WTC11 (cell line): ENCODE measurements at regions not wholly inside any gene's neighbourhood (a gene's known extent, or its start where the extent isn't known, plus 50 kb on each side); places are given as distances from the start of the nearest gene placed in this dataset.

ENCODE experiments used
- ATAC-seq: fragments of 200-7000 bp; cut with Tn5 transposase; 2 replicates; pipeline ENCODE4 v1.10.0; 2021; ENCODE audit warnings: mild to moderate bottlenecking, moderate library complexity
- CTCF ChIA-PET: fragments of 300-600 bp; sonication (Branson Sonifier 250); formaldehyde crosslinking; loops from one replicate; lab custom pipeline; 2021; ENCODE audit warnings: antibody characterized with exemption; lab: Charles Lee
- POLR2A ChIA-PET: fragments of 350-600 bp; sonication (Branson Sonifier 250); formaldehyde crosslinking; loops from one replicate; lab custom pipeline; 2021; ENCODE audit warnings: antibody characterized with exemption; lab: Charles Lee
- DNase-seq: peaks from one replicate; pipeline ENCODE4 v3.0.0; 2021; ENCODE audit warnings: low spot score
- H3K27ac Mint-ChIP-seq: 2 replicates; pipeline ENCODE4 v1.8.0; 2021; ENCODE audit warnings: mixed read lengths
- H3K27me3 Mint-ChIP-seq: 2 replicates; pipeline ENCODE4 v1.8.0; 2021; ENCODE audit warnings: low read depth, mild to moderate bottlenecking, moderate library complexity, mixed read lengths
- H3K36me3 Mint-ChIP-seq: 2 replicates; pipeline ENCODE4 v1.8.0; 2021; ENCODE audit warnings: mixed read lengths
- H3K4me1 Mint-ChIP-seq: 2 replicates; pipeline ENCODE4 v1.8.0; 2022; ENCODE audit warnings: mixed read lengths
- H3K4me3 Mint-ChIP-seq: 2 replicates; pipeline ENCODE4 v1.8.0; 2021; ENCODE audit warnings: mild to moderate bottlenecking, moderate library complexity, mixed read lengths
- H3K9me3 Mint-ChIP-seq: 2 replicates; pipeline ENCODE4 v1.8.0; 2021; ENCODE audit warnings: mixed read lengths
- CREM ChIP-seq: sonication (generic); formaldehyde crosslinking; IDR thresholded peaks from 2 replicates; pipeline ENCODE4 v1.8.1; 2022; ENCODE audit warnings: mild to moderate bottlenecking, missing genetic modification reagents, moderate library complexity
- GRHL2 ChIP-seq: fragments of 250-450 bp; sonication (Bioruptor Pico); IDR thresholded peaks from 2 replicates; pipeline ENCODE4 v1.8.0; 2022; ENCODE audit warnings: mild to moderate bottlenecking, moderate library complexity; ENCODE audit not compliant: insufficient replicate concordance, severe bottlenecking
- NFATC4 ChIP-seq: fragments of 250-450 bp; sonication (Bioruptor Pico); IDR thresholded peaks from 2 replicates; pipeline ENCODE4 v1.9.0; 2021; ENCODE audit warnings: mild to moderate bottlenecking
- RELA ChIP-seq: sonication (generic); formaldehyde crosslinking; IDR thresholded peaks from 2 replicates; pipeline ENCODE4 v1.8.1; 2022; ENCODE audit warnings: missing genetic modification reagents, mild to moderate bottlenecking, borderline replicate concordance
- TCF7 ChIP-seq: sonication (generic); formaldehyde crosslinking; IDR thresholded peaks from 2 replicates; pipeline ENCODE4 v1.8.0; 2022; ENCODE audit warnings: mild to moderate bottlenecking, low read depth, missing genetic modification reagents, moderate library complexity
- ZNF138 ChIP-seq: sonication (generic); formaldehyde crosslinking; conservative IDR thresholded peaks from 2 replicates; pipeline ENCODE4 v1.8.1; 2022; ENCODE audit warnings: mild to moderate bottlenecking, moderate library complexity, missing genetic modification reagents
- ZNF263 ChIP-seq: sonication (generic); formaldehyde crosslinking; IDR thresholded peaks from 2 replicates; pipeline ENCODE4 v1.8.1; 2022; ENCODE audit warnings: low read depth, mild to moderate bottlenecking, moderate library complexity, missing genetic modification reagents
- TF ChIP-seq, protein P1 (sequence below): fragments of 250-450 bp; sonication (Bioruptor Pico); IDR thresholded peaks from 2 replicates; pipeline ENCODE4 v2.1.2; 2022; ENCODE audit warnings: mild to moderate bottlenecking, moderate library complexity
- TF ChIP-seq, protein P2 (sequence below): sonication (generic); formaldehyde crosslinking; IDR thresholded peaks from 2 replicates; pipeline ENCODE4 v1.8.0; 2023; ENCODE audit warnings: mild to moderate bottlenecking, missing genetic modification reagents
- TF ChIP-seq, protein P3 (sequence below): sonication (generic); formaldehyde crosslinking; IDR thresholded peaks from 2 replicates; pipeline ENCODE4 v1.8.0; 2022; ENCODE audit warnings: missing genetic modification reagents
- TF ChIP-seq, protein P4 (sequence below): sonication (generic); formaldehyde crosslinking; conservative IDR thresholded peaks from 2 replicates; pipeline ENCODE4 v1.8.1; 2023; ENCODE audit warnings: mild to moderate bottlenecking, low read depth, missing genetic modification reagents, moderate library complexity
- TF ChIP-seq, protein P5 (sequence below): fragments of 200-600 bp; IDR thresholded peaks from 2 replicates; pipeline ENCODE4 v1.8.0; 2022; ENCODE audit warnings: antibody characterized with exemption
- TF ChIP-seq, protein P6 (sequence below): sonication (generic); formaldehyde crosslinking; IDR thresholded peaks from 2 replicates; pipeline ENCODE4 v1.8.1; 2023; ENCODE audit warnings: mild to moderate bottlenecking, missing genetic modification reagents, borderline replicate concordance

DNA sequence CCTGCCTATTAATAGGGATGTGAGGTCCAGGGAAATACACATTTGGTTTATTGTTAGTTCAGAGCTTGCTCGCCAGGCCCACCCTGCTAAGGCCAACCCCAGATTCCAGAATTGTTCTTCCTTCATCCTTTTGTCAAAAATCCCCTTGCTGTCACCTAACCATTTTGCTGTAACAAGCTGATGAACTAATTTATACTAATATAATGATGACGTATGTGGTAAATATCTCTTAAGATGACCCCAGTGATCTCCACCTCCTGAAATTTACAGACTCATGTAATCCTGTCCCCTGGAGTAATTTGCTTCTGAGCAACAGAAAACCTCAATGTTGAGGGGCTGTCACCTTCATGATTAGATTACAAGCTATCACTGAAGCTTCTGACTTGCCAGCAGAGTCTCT is 236.3 kb upstream of the N4BP1 start (continued):
- TF ChIP-seq, protein P1, sequence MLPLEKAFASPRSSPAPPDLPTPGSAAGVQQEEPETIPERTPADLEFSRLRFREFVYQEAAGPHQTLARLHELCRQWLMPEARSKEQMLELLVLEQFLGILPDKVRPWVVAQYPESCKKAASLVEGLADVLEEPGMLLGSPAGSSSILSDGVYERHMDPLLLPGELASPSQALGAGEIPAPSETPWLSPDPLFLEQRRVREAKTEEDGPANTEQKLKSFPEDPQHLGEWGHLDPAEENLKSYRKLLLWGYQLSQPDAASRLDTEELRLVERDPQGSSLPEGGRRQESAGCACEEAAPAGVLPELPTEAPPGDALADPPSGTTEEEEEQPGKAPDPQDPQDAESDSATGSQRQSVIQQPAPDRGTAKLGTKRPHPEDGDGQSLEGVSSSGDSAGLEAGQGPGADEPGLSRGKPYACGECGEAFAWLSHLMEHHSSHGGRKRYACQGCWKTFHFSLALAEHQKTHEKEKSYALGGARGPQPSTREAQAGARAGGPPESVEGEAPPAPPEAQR (CRISPR knock-in tag): no peak

DNA sequence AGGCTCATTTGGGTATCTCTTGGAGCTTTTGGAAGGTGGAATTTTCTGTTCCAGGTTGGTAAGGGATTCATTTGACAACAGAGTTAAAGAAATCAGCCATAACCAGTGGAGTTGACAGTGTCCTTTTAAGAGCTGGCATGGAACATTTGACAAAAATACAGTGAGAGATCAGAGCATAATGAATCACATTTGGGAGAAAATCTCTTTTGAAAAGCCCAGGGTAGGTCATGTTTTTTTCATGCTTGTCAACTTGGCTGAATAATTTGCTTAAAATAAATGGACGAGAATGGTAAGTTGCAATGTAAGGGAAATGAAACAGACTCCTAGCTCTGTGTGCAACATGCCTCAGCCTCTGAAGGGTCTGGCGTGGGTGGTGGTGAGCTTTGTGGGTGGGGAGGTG is 235.3 kb upstream of the N4BP1 start:
- CTCF ChIA-PET: interaction anchor here (1.6 to 2.7 kb wide), 2 partner anchors 14 to 19 kb away, joined by 7 to 11 read pairs; no protein-coding TSS in a partner anchor
- TF ChIP-seq, protein P2, sequence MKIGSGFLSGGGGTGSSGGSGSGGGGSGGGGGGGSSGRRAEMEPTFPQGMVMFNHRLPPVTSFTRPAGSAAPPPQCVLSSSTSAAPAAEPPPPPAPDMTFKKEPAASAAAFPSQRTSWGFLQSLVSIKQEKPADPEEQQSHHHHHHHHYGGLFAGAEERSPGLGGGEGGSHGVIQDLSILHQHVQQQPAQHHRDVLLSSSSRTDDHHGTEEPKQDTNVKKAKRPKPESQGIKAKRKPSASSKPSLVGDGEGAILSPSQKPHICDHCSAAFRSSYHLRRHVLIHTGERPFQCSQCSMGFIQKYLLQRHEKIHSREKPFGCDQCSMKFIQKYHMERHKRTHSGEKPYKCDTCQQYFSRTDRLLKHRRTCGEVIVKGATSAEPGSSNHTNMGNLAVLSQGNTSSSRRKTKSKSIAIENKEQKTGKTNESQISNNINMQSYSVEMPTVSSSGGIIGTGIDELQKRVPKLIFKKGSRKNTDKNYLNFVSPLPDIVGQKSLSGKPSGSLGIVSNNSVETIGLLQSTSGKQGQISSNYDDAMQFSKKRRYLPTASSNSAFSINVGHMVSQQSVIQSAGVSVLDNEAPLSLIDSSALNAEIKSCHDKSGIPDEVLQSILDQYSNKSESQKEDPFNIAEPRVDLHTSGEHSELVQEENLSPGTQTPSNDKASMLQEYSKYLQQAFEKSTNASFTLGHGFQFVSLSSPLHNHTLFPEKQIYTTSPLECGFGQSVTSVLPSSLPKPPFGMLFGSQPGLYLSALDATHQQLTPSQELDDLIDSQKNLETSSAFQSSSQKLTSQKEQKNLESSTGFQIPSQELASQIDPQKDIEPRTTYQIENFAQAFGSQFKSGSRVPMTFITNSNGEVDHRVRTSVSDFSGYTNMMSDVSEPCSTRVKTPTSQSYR (CRISPR knock-in tag): no peak
- no peak for TF ChIP-seq RELA (CRISPR knock-in tag)
- no peak for TF ChIP-seq GRHL2
- TF ChIP-seq, protein P3, sequence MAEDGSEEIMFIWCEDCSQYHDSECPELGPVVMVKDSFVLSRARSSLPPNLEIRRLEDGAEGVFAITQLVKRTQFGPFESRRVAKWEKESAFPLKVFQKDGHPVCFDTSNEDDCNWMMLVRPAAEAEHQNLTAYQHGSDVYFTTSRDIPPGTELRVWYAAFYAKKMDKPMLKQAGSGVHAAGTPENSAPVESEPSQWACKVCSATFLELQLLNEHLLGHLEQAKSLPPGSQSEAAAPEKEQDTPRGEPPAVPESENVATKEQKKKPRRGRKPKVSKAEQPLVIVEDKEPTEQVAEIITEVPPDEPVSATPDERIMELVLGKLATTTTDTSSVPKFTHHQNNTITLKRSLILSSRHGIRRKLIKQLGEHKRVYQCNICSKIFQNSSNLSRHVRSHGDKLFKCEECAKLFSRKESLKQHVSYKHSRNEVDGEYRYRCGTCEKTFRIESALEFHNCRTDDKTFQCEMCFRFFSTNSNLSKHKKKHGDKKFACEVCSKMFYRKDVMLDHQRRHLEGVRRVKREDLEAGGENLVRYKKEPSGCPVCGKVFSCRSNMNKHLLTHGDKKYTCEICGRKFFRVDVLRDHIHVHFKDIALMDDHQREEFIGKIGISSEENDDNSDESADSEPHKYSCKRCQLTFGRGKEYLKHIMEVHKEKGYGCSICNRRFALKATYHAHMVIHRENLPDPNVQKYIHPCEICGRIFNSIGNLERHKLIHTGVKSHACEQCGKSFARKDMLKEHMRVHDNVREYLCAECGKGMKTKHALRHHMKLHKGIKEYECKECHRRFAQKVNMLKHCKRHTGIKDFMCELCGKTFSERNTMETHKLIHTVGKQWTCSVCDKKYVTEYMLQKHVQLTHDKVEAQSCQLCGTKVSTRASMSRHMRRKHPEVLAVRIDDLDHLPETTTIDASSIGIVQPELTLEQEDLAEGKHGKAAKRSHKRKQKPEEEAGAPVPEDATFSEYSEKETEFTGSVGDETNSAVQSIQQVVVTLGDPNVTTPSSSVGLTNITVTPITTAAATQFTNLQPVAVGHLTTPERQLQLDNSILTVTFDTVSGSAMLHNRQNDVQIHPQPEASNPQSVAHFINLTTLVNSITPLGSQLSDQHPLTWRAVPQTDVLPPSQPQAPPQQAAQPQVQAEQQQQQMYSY: no peak
- TF ChIP-seq, protein P4, sequence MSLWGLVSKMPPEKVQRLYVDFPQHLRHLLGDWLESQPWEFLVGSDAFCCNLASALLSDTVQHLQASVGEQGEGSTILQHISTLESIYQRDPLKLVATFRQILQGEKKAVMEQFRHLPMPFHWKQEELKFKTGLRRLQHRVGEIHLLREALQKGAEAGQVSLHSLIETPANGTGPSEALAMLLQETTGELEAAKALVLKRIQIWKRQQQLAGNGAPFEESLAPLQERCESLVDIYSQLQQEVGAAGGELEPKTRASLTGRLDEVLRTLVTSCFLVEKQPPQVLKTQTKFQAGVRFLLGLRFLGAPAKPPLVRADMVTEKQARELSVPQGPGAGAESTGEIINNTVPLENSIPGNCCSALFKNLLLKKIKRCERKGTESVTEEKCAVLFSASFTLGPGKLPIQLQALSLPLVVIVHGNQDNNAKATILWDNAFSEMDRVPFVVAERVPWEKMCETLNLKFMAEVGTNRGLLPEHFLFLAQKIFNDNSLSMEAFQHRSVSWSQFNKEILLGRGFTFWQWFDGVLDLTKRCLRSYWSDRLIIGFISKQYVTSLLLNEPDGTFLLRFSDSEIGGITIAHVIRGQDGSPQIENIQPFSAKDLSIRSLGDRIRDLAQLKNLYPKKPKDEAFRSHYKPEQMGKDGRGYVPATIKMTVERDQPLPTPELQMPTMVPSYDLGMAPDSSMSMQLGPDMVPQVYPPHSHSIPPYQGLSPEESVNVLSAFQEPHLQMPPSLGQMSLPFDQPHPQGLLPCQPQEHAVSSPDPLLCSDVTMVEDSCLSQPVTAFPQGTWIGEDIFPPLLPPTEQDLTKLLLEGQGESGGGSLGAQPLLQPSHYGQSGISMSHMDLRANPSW (CRISPR knock-in tag): no peak
- TF ChIP-seq CREM (CRISPR knock-in tag): no peak
- TF ChIP-seq, protein P5, sequence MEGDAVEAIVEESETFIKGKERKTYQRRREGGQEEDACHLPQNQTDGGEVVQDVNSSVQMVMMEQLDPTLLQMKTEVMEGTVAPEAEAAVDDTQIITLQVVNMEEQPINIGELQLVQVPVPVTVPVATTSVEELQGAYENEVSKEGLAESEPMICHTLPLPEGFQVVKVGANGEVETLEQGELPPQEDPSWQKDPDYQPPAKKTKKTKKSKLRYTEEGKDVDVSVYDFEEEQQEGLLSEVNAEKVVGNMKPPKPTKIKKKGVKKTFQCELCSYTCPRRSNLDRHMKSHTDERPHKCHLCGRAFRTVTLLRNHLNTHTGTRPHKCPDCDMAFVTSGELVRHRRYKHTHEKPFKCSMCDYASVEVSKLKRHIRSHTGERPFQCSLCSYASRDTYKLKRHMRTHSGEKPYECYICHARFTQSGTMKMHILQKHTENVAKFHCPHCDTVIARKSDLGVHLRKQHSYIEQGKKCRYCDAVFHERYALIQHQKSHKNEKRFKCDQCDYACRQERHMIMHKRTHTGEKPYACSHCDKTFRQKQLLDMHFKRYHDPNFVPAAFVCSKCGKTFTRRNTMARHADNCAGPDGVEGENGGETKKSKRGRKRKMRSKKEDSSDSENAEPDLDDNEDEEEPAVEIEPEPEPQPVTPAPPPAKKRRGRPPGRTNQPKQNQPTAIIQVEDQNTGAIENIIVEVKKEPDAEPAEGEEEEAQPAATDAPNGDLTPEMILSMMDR: no peak
- TF ChIP-seq NFATC4 (CRISPR knock-in tag): no peak
- no peak for TF ChIP-seq TCF7 (CRISPR knock-in tag)
- TF ChIP-seq ZNF263 (CRISPR knock-in tag): no peak
- TF ChIP-seq, protein P6, sequence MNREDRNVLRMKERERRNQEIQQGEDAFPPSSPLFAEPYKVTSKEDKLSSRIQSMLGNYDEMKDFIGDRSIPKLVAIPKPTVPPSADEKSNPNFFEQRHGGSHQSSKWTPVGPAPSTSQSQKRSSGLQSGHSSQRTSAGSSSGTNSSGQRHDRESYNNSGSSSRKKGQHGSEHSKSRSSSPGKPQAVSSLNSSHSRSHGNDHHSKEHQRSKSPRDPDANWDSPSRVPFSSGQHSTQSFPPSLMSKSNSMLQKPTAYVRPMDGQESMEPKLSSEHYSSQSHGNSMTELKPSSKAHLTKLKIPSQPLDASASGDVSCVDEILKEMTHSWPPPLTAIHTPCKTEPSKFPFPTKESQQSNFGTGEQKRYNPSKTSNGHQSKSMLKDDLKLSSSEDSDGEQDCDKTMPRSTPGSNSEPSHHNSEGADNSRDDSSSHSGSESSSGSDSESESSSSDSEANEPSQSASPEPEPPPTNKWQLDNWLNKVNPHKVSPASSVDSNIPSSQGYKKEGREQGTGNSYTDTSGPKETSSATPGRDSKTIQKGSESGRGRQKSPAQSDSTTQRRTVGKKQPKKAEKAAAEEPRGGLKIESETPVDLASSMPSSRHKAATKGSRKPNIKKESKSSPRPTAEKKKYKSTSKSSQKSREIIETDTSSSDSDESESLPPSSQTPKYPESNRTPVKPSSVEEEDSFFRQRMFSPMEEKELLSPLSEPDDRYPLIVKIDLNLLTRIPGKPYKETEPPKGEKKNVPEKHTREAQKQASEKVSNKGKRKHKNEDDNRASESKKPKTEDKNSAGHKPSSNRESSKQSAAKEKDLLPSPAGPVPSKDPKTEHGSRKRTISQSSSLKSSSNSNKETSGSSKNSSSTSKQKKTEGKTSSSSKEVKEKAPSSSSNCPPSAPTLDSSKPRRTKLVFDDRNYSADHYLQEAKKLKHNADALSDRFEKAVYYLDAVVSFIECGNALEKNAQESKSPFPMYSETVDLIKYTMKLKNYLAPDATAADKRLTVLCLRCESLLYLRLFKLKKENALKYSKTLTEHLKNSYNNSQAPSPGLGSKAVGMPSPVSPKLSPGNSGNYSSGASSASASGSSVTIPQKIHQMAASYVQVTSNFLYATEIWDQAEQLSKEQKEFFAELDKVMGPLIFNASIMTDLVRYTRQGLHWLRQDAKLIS (CRISPR knock-in tag): no peak
- no peak for TF ChIP-seq ZNF138 (CRISPR knock-in tag)
- Mint-ChIP-seq H3K4me1 (no peaks in the 10 kb centered on the region), H3K27me3 (peaks cover 3% of the 10 kb centered on the region; the same call in 1 of the 2 replicates), H3K36me3 (no peaks in the 10 kb centered on the region), H3K4me3 (no peak overlapping the region), H3K9me3 (no peaks in the 10 kb centered on the region), H3K27ac (no peak overlapping the region)
- POLR2A ChIA-PET: no interaction called here
- ATAC-seq (no peak), DNase-seq (no peak)
